ENCODE measurements at regions not wholly inside any gene's neighbourhood (a gene's known extent, or its start where the extent isn't known, plus 50 kb on each side); places are given as distances from the start of the nearest gene placed in this dataset.

DNA sequence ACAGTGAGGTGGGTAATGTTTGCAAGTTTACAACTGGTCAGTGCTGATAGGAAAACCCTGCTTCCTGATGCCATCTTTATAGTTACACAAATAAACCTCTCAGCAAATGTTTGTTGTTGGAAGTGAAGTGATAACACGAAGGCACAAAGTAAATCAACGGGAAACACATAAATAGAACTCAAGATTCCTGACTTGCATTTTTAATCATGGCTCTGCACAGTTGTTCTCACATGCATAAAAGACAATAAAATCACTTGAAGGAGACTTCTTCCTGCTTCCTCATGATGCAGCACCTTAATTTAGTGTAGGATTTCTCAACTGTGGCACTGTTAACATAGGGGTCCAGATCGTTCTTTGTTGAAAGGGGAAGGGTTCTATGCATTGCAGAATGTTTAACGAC, 907.7 kb downstream of the RAB28 start:
- no peak for TF ChIP-seq CTCF (IDR thresholded peaks at IDR 0.05; ENCODE audit: insufficient read depth, missing control alignments)
- DNase-seq (ENCODE audit: insufficient read length, low spot score) (no peak), FAIRE-seq (no peak)

- no peak for DNase-seq (ENCODE audit: insufficient read length, low spot score)
- no peak for TF ChIP-seq CTCF (IDR thresholded peaks at IDR 0.05; ENCODE audit: insufficient read depth, missing control alignments)
- FAIRE-seq = no peak
Observed at GRCh38 chr4:12573716-12574115, 910.4 kb downstream of the RAB28 start.

DNA sequence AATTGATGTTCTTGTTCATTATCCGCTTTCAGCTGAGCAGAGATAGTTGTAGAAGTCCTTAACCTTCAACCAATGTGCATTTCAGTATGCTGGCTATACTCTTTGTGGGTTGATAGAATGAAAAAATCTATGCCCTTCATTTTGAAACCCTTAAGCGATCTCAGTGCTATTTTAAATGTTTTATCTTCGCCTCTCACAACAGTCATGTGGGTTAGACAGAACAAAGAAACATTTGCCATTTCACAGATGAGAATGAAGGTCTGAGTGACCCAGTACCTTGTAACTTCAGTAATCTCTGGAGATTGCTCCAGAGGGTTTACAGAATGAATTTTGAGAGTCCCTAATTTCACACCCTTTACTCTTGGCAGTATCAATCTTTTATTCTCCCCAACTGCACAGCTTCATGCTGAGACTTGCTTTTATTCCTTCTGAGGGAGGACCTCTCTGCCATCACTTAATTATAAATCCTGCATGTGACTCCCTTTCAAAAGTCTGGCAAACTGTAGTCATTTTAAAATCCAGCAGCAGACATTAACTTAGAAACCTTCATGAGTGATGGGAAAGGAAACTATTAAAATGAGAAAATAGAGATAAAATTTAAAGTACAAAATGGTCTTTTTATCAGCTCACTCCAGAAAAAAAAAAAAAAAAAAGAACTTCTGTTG, 921.5 kb downstream of the RAB28 start:
- FAIRE-seq (no peak), DNase-seq (ENCODE audit: insufficient read length, low spot score) (no peak)
- TF ChIP-seq CTCF (IDR thresholded peaks at IDR 0.05; ENCODE audit: insufficient read depth, missing control alignments) = no peak

- TF ChIP-seq CTCF (IDR thresholded peaks at IDR 0.05; ENCODE audit: insufficient read depth, missing control alignments) = no peak
- DNase-seq (ENCODE audit: insufficient read length, low spot score) (no peak), FAIRE-seq (no peak)
Observed at GRCh38 chr4:12562021-12562420, 922.1 kb downstream of the RAB28 start.

GRCh38 chr4:12555011-12555410, 929.1 kb downstream of the RAB28 start:
- TF ChIP-seq CTCF (IDR thresholded peaks at IDR 0.05; ENCODE audit: insufficient read depth, missing control alignments) = no peak
- DNase-seq (ENCODE audit: insufficient read length, low spot score) (no peak), FAIRE-seq (no peak)

GRCh38 chr4:12548678-12549077, 935.5 kb downstream of the RAB28 start:
- TF ChIP-seq CTCF (IDR thresholded peaks at IDR 0.05; ENCODE audit: insufficient read depth, missing control alignments) = no peak
- DNase-seq (ENCODE audit: insufficient read length, low spot score) (no peak), FAIRE-seq (no peak)

- no peak for TF ChIP-seq CTCF (IDR thresholded peaks at IDR 0.05; ENCODE audit: insufficient read depth, missing control alignments)
- FAIRE-seq (no peak), DNase-seq (ENCODE audit: insufficient read length, low spot score) (no peak)
Observed at GRCh38 chr4:12545812-12546211, 938.3 kb downstream of the RAB28 start.

All from D721Med (cell line).